ENCODE measurements at regions not wholly inside any gene's neighbourhood (a gene's known extent, or its start where the extent isn't known, plus 50 kb on each side); places are given as distances from the start of the nearest gene placed in this dataset.
"Not testable (repeated sequence)": the region's sequence is repeated elsewhere in the genome, so short reads cannot be mapped to it uniquely, and the experiment has no call there.

GRCh38 chr2:64742678-64743077 is 89.0 kb upstream of the SERTAD2 start:
- no peak for DNase-seq (ENCODE audit: low read depth)

GRCh38 chr2:64743739-64744330 is 90.1 kb upstream of the SERTAD2 start:
- no peak for DNase-seq (ENCODE audit: low read depth)

GRCh38 chr2:64745562-64745961 is 91.8 kb upstream of the SERTAD2 start:
- DNase-seq (ENCODE audit: low read depth) = no peak

GRCh38 chr2:64747690-64748091 is 94.0 kb upstream of the SERTAD2 start:
- not testable (repeated sequence) for DNase-seq (ENCODE audit: low read depth)

- DNase-seq (ENCODE audit: low read depth) = no peak
Measured at GRCh38 chr2:64748147-64748546, 94.4 kb upstream of the SERTAD2 start.

- DNase-seq (ENCODE audit: low read depth) = no peak
Measured at GRCh38 chr2:64748561-64748960, 94.8 kb upstream of the SERTAD2 start.

- DNase-seq (ENCODE audit: low read depth) = no peak
Measured at GRCh38 chr2:64749446-64749845, 95.7 kb upstream of the SERTAD2 start.

GRCh38 chr2:64750001-64750816 is 96.5 kb upstream of the SERTAD2 start:
- DNase-seq (ENCODE audit: low read depth) = peak; percentile 47

- peak; percentile 100 for DNase-seq (ENCODE audit: low read depth)
Measured at GRCh38 chr2:64750817-64751285, 97.1 kb upstream of the SERTAD2 start.

- DNase-seq (ENCODE audit: low read depth) = peak; percentile 100
Measured at GRCh38 chr2:64751286-64752260, 97.9 kb upstream of the SERTAD2 start.

- DNase-seq (ENCODE audit: low read depth) = peak; percentile 64
Measured at GRCh38 chr2:64753399-64753798, 99.7 kb upstream of the SERTAD2 start.

- DNase-seq (ENCODE audit: low read depth) = no peak
Measured at GRCh38 chr2:64754570-64754969, 100.9 kb upstream of the SERTAD2 start.

GRCh38 chr2:64757126-64757525 is 103.4 kb upstream of the SERTAD2 start:
- no peak for DNase-seq (ENCODE audit: low read depth)

- DNase-seq (ENCODE audit: low read depth) = peak; percentile 42
Measured at GRCh38 chr2:64760128-64760527, 106.4 kb upstream of the SERTAD2 start.

- DNase-seq (ENCODE audit: low read depth) = no peak
Measured at GRCh38 chr2:64762301-64762997, 108.7 kb upstream of the SERTAD2 start.

GRCh38 chr2:64763126-64763525 is 109.4 kb upstream of the SERTAD2 start:
- no peak for DNase-seq (ENCODE audit: low read depth)

- DNase-seq (ENCODE audit: low read depth) = no peak
Measured at GRCh38 chr2:64765160-64765805, 111.6 kb upstream of the SERTAD2 start.

GRCh38 chr2:64766841-64767669 is 113.3 kb upstream of the SERTAD2 start:
- DNase-seq (ENCODE audit: low read depth) = peak; percentile 28

- peak; percentile 93 for DNase-seq (ENCODE audit: low read depth)
Measured at GRCh38 chr2:64767670-64768468, 114.2 kb upstream of the SERTAD2 start.
